ENCODE measurements at regions not wholly inside any gene's neighbourhood (a gene's known extent, or its start where the extent isn't known, plus 50 kb on each side); places are given as distances from the start of the nearest gene placed in this dataset.

- no peak for TF ChIP-seq CTCF (IDR thresholded peaks at IDR 0.05 in 2 of 3, conservative IDR thresholded peaks at IDR 0.05 in 1 of 3; ENCODE audit: control insufficient read depth in 2 of 3, extremely low read depth in 1 of 3, insufficient read depth in 1 of 3, low read depth in 3 of 3, low read length in 3 of 3)
- TF ChIP-seq FOXM1 (IDR thresholded peaks at IDR 0.05; ENCODE audit: low read depth, low read length) = no peak
- TF ChIP-seq POLR2A (IDR thresholded peaks at IDR 0.05; ENCODE audit: low read depth, low read length) = no peak
- no peak for TF ChIP-seq GABPA (IDR thresholded peaks at IDR 0.05; ENCODE audit: low read depth)
- no peak for TF ChIP-seq EZH2 (IDR thresholded peaks at IDR 0.05; ENCODE audit: borderline replicate concordance, control insufficient read depth, low read depth, low read length)
- TF ChIP-seq, protein P1, sequence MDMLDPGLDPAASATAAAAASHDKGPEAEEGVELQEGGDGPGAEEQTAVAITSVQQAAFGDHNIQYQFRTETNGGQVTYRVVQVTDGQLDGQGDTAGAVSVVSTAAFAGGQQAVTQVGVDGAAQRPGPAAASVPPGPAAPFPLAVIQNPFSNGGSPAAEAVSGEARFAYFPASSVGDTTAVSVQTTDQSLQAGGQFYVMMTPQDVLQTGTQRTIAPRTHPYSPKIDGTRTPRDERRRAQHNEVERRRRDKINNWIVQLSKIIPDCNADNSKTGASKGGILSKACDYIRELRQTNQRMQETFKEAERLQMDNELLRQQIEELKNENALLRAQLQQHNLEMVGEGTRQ (IDR thresholded peaks at IDR 0.05; ENCODE audit: borderline replicate concordance, low read depth, low read length) = no peak
- no peak for TF ChIP-seq POLR2AphosphoS5 (IDR thresholded peaks at IDR 0.05; ENCODE audit: low read length)
- no peak for TF ChIP-seq CEBPZ (IDR thresholded peaks at IDR 0.05; ENCODE audit: low read depth, low read length)
- no peak for TF ChIP-seq ESRRA (IDR thresholded peaks at IDR 0.05; ENCODE audit: low read length)
- TF ChIP-seq CHD2 (IDR thresholded peaks at IDR 0.05; ENCODE audit: borderline replicate concordance, low read depth, low read length) = no peak
- no peak for TF ChIP-seq PML (IDR thresholded peaks at IDR 0.05; ENCODE audit: low read length)
- no peak for TF ChIP-seq PAX5 (IDR thresholded peaks at IDR 0.05; ENCODE audit: borderline replicate concordance, low read depth, low read length)
- no peak for TF ChIP-seq KAT2A (conservative IDR thresholded peaks at IDR 0.05; ENCODE audit: control insufficient read depth, low read depth, low read length)
- TF ChIP-seq BRCA1 (IDR thresholded peaks at IDR 0.05; ENCODE audit: low read depth, low read length) = no peak
Observed at GRCh38 chr2:120468136-120468535, 122.2 kb downstream of the INHBB start.

Measured in GM12878 (cell line).